Neural progenitor cell (in vitro differentiated cells): ENCODE measurements at regions not wholly inside any gene's neighbourhood (a gene's known extent, or its start where the extent isn't known, plus 50 kb on each side); places are given as distances from the start of the nearest gene placed in this dataset.

ENCODE experiments used
- DNase-seq: peaks from one replicate; pipeline ENCODE4 v3.0.0-alpha.2; 2016; ENCODE audit warnings: low spot score
- H2AFZ ChIP-seq: fragments of 200-600 bp; sonication (generic); replicated peaks from 2 replicates; pipeline ENCODE4 v1.6.1; 2016; ENCODE audit warnings: antibody characterized with exemption
- H3F3A ChIP-seq: fragments of 200-600 bp; sonication (generic); 2 replicates; pipeline ENCODE4 v1.6.1; 2016; ENCODE audit warnings: antibody characterized with exemption, low read depth
- H3K27ac ChIP-seq: fragments of 200-600 bp; sonication (generic); 2 replicates; pipeline ENCODE4 v1.5.1; 2016; ENCODE audit warnings: mild to moderate bottlenecking
- H3K27me3 ChIP-seq: fragments of 200-600 bp; sonication (generic); 2 replicates; pipeline ENCODE4 v1.6.1; 2016; ENCODE audit warnings: mild to moderate bottlenecking, moderate library complexity
- H3K36me3 ChIP-seq: fragments of 200-600 bp; sonication (generic); 2 replicates; pipeline ENCODE4 v1.5.1; 2016
- H3K4me1 ChIP-seq: fragments of 200-600 bp; sonication (generic); 2 replicates; pipeline ENCODE4 v1.6.1; 2016; ENCODE audit warnings: mixed run types
- H3K4me2 ChIP-seq: fragments of 200-600 bp; sonication (generic); 2 replicates; pipeline ENCODE4 v1.6.1; 2016
- H3K4me3 ChIP-seq: fragments of 200-600 bp; sonication (generic); 2 replicates; pipeline ENCODE4 v1.5.1; 2016
- H3K79me2 ChIP-seq: fragments of 200-600 bp; sonication (generic); 2 replicates; pipeline ENCODE4 v1.6.1; 2016; ENCODE audit warnings: low read depth
- H3K9ac ChIP-seq: fragments of 200-600 bp; sonication (generic); 2 replicates; pipeline ENCODE4 v1.6.1; 2016
- H3K9me3 ChIP-seq: fragments of 200-600 bp; sonication (generic); 2 replicates; pipeline ENCODE4 v1.5.1; 2016; ENCODE audit warnings: low read depth
- H4K20me1 ChIP-seq: fragments of 200-600 bp; sonication (generic); 2 replicates; pipeline ENCODE4 v1.6.1; 2016; ENCODE audit warnings: low read depth
- H3K27ac Mint-ChIP-seq: 3 replicates; pipeline ENCODE4 v1.8.0; 2021; ENCODE audit warnings: mixed read lengths
- H3K27me3 Mint-ChIP-seq: 2 replicates; pipeline ENCODE4 v1.8.0; 2022; ENCODE audit warnings: low read depth, mild to moderate bottlenecking, inconsistent platforms, moderate library complexity, mixed read lengths; ENCODE audit not compliant: insufficient read depth
- H3K36me3 Mint-ChIP-seq: 3 replicates; pipeline ENCODE4 v1.8.0; 2021; ENCODE audit warnings: mixed read lengths
- H3K4me1 Mint-ChIP-seq: 3 replicates; pipeline ENCODE4 v1.8.0; 2021; ENCODE audit warnings: mixed read lengths
- H3K4me3 Mint-ChIP-seq: 3 replicates; pipeline ENCODE4 v1.8.0; 2021; ENCODE audit warnings: mild to moderate bottlenecking, moderate library complexity, mixed read lengths
- H3K9me3 Mint-ChIP-seq: 3 replicates; pipeline ENCODE4 v1.8.0; 2020; ENCODE audit warnings: mixed read lengths
- CTCF ChIP-seq: fragments of 200-600 bp; sonication (generic); IDR thresholded peaks from 2 replicates; pipeline ENCODE4 v1.5.1; 2017; ENCODE audit warnings: antibody characterized with exemption, mild to moderate bottlenecking
- EZH2 ChIP-seq: fragments of 200-600 bp; sonication (generic); IDR thresholded peaks from 2 replicates; pipeline ENCODE4 v1.6.1; 2017; ENCODE audit warnings: antibody characterized with exemption, mild to moderate bottlenecking, moderate library complexity
- EZH2phosphoT487 ChIP-seq: fragments of 200-600 bp; sonication (generic); IDR thresholded peaks from 2 replicates; pipeline ENCODE4 v1.6.1; 2017; ENCODE audit warnings: antibody characterized with exemption

DNA sequence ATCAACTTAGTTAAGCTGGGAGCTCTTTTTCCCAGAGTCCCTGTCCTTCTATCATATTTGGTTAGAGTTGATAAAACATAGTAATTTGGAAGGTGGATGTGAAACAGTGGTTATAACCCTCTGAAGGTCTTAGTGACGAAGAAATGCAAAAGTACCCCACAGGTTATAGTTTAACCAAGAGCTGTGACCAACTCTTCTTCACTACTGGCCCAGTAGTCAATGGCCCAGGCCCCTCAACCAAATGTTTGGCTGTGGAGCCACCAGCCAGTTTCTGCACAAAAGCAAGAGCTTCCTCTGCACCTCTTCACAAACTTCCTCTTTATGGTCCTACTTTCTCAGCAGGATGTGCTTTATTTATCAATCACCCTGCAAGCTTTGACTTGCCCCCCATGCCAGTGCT lies 132.6 kb downstream of the BMP4 start:
- Histone ChIP-seq H3K9ac (no peak overlapping the region), H3K27ac (no peak overlapping the region), H3K9me3 (no peaks in the 10 kb centered on the region), H4K20me1 (no peaks in the 10 kb centered on the region), H3K4me1 (no peaks in the 10 kb centered on the region), H3K4me2 (no peak overlapping the region), H2AFZ (no peak overlapping the region), H3K79me2 (no peaks in the 10 kb centered on the region), H3K4me3 (no peak overlapping the region), H3K36me3 (no peaks in the 10 kb centered on the region), H3F3A (no peaks in the 10 kb centered on the region), H3K27me3 (no peaks in the 10 kb centered on the region)
- Mint-ChIP-seq H3K27ac (no peak overlapping the region), H3K36me3 (no peaks in the 10 kb centered on the region), H3K4me3 (no peak overlapping the region), H3K9me3 (no peaks in the 10 kb centered on the region), H3K4me1 (no peaks in the 10 kb centered on the region), H3K27me3 (peaks cover 3% of the 10 kb centered on the region)
- TF ChIP-seq CTCF (no peak), EZH2 (no peak), EZH2phosphoT487 (no peak)
- no peak for DNase-seq

GRCh38 chr14:53814392-53814791 lies 142.2 kb downstream of the BMP4 start:
- Histone ChIP-seq H3K36me3 (no peaks in the 10 kb centered on the region), H3F3A (no peaks in the 10 kb centered on the region), H3K9ac (no peak overlapping the region), H3K9me3 (no peaks in the 10 kb centered on the region), H3K4me1 (no peaks in the 10 kb centered on the region), H3K4me2 (no peak overlapping the region), H3K4me3 (no peak overlapping the region), H3K27ac (no peak overlapping the region), H4K20me1 (no peaks in the 10 kb centered on the region), H3K27me3 (no peaks in the 10 kb centered on the region), H3K79me2 (no peaks in the 10 kb centered on the region), H2AFZ (no peak overlapping the region)
- no peak overlapping the region for H3K4me3 Mint-ChIP-seq
- H3K27ac Mint-ChIP-seq, result no peak overlapping the region
- H3K9me3 Mint-ChIP-seq, result peaks cover 4% of the 10 kb centered on the region
- H3K27me3 Mint-ChIP-seq, result peaks cover 6% of the 10 kb centered on the region
- TF ChIP-seq EZH2, result no peak
- TF ChIP-seq CTCF, result no peak
- no peak for TF ChIP-seq EZH2phosphoT487
- H3K4me1 Mint-ChIP-seq, result no peaks in the 10 kb centered on the region
- H3K36me3 Mint-ChIP-seq, result no peaks in the 10 kb centered on the region
- DNase-seq, result no peak

- no peaks in the 10 kb centered on the region for H3K9me3 Mint-ChIP-seq
- DNase-seq, result no peak
- Histone ChIP-seq H3K4me2 (no peak overlapping the region), H3K27me3 (no peaks in the 10 kb centered on the region), H3K4me1 (peaks cover 6% of the 10 kb centered on the region), H3F3A (no peaks in the 10 kb centered on the region), H4K20me1 (no peaks in the 10 kb centered on the region), H2AFZ (peak overlapping the region; percentile 14), H3K27ac (no peak overlapping the region), H3K79me2 (no peaks in the 10 kb centered on the region), H3K4me3 (no peak overlapping the region), H3K36me3 (no peaks in the 10 kb centered on the region), H3K9me3 (no peaks in the 10 kb centered on the region), H3K9ac (no peak overlapping the region)
- H3K36me3 Mint-ChIP-seq, result no peaks in the 10 kb centered on the region
- H3K27me3 Mint-ChIP-seq, result no peaks in the 10 kb centered on the region
- TF ChIP-seq CTCF (peak; percentile 14), EZH2phosphoT487 (no peak), EZH2 (no peak)
- H3K4me3 Mint-ChIP-seq, result no peak overlapping the region
- H3K27ac Mint-ChIP-seq, result no peak overlapping the region
- H3K4me1 Mint-ChIP-seq, result peaks cover 8% of the 10 kb centered on the region
These were observed 146.4 kb downstream of the BMP4 start for GRCh38 chr14:53810221-53810620.
